OCI-LY1 (cell line): ENCODE measurements at regions not wholly inside any gene's neighbourhood (a gene's known extent, or its start where the extent isn't known, plus 50 kb on each side); places are given as distances from the start of the nearest gene placed in this dataset.

Experiments
- EZH2 ChIP-seq: fragments of 200-600 bp; sonication (generic), shearing (Covaris generic); IDR thresholded peaks from 2 replicates; pipeline ENCODE4 v1.8.0; 2017; ENCODE audit warnings: borderline replicate concordance, mixed run types, mild to moderate bottlenecking, antibody characterized with exemption, low read length, moderate library complexity, mixed read lengths
- TF ChIP-seq, protein P1 (sequence below): fragments of 200-600 bp; sonication (generic), shearing (Covaris generic); IDR thresholded peaks from 2 replicates; pipeline ENCODE4 v1.5.1; 2017; ENCODE audit warnings: mild to moderate bottlenecking, antibody characterized with exemption, low read length, moderate library complexity, mixed read lengths

DNA sequence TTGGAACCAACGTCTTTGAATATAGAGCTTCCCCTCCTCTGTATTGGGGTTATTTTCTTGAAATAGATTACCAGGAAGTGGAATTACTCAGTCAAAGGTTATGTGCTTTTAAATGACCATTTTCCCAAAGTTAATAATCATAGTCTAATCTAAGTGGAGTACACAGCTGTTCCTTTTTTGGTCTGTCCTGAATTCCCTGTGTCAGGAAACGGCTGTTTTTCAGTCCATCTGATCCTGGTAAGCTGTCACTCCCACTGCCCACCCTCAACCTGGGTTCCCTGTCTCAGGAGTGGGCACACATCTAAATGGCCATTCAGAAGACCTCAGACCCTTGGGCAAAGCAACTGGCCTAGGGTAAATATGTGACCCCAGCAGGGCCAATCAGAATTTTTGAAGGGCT is 57.6 kb upstream of the KSR1 start:
- TF ChIP-seq, protein P1, sequence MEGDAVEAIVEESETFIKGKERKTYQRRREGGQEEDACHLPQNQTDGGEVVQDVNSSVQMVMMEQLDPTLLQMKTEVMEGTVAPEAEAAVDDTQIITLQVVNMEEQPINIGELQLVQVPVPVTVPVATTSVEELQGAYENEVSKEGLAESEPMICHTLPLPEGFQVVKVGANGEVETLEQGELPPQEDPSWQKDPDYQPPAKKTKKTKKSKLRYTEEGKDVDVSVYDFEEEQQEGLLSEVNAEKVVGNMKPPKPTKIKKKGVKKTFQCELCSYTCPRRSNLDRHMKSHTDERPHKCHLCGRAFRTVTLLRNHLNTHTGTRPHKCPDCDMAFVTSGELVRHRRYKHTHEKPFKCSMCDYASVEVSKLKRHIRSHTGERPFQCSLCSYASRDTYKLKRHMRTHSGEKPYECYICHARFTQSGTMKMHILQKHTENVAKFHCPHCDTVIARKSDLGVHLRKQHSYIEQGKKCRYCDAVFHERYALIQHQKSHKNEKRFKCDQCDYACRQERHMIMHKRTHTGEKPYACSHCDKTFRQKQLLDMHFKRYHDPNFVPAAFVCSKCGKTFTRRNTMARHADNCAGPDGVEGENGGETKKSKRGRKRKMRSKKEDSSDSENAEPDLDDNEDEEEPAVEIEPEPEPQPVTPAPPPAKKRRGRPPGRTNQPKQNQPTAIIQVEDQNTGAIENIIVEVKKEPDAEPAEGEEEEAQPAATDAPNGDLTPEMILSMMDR, result no peak
- no peak for TF ChIP-seq EZH2
